ENCODE measurements at regions not wholly inside any gene's neighbourhood (a gene's known extent, or its start where the extent isn't known, plus 50 kb on each side); places are given as distances from the start of the nearest gene placed in this dataset.

- Histone ChIP-seq H3K9ac (ENCODE audit: low read depth, low read length) (no peak overlapping the region), H2AK5ac (ENCODE audit: low read depth, low read length) (no peak overlapping the region), H2BK15ac (ENCODE audit: low read depth, low read length) (no peak overlapping the region), H3K9me1 (ENCODE audit: insufficient read depth, low read length) (no peaks in the 10 kb centered on the region), H2BK20ac (ENCODE audit: low read depth, low read length) (no peak overlapping the region), H3K79me1 (ENCODE audit: low read depth in 1 of 2, low read length in 2 of 2) (no peaks in the 10 kb centered on the region), H4K8ac (ENCODE audit: low read depth in 2 of 2, low read length in 2 of 2) (no peak overlapping the region), H4K20me1 (ENCODE audit: insufficient read depth, low read length) (no peaks in the 10 kb centered on the region), H2BK5ac (ENCODE audit: low read depth, low read length, poor library complexity, severe bottlenecking) (no peak overlapping the region), H3K18ac (ENCODE audit: low read depth, low read length) (no peak overlapping the region), H3K27ac (ENCODE audit: insufficient read depth, low read length) (no peak overlapping the region), H3K9me3 (ENCODE audit: control insufficient read depth, insufficient read depth, low read length) (no peaks in the 10 kb centered on the region; the same call in 1 of the 2 replicates), H4K91ac (ENCODE audit: insufficient read depth, low read depth, low read length) (no peak overlapping the region), H2BK120ac (ENCODE audit: low read depth, low read length) (no peak overlapping the region), H3K4me1 (ENCODE audit: control insufficient read depth, insufficient read depth, low read length) (no peaks in the 10 kb centered on the region), H3K36me3 (ENCODE audit: control insufficient read depth, insufficient read depth, low read length) (no peaks in the 10 kb centered on the region), H3K23ac (ENCODE audit: low read depth, low read length) (no peak overlapping the region), H2AK9ac (replicated peaks; ENCODE audit: low read depth, low read length, poor library complexity) (no peak overlapping the region), H3K4me2 (ENCODE audit: low read depth, low read length) (no peak overlapping the region), H3K4me3 (ENCODE audit: insufficient read depth, low read depth, low read length) (no peak overlapping the region), H3K14ac (replicated peaks; ENCODE audit: low read depth, low read length) (no peak overlapping the region), H2AFZ (replicated peaks; ENCODE audit: low read length, poor library complexity) (no peak overlapping the region), H3K56ac (ENCODE audit: extremely low read depth, insufficient read depth, low read length) (no peak overlapping the region), H3K27me3 (ENCODE audit: control insufficient read depth, insufficient read depth, low read length) (no peaks in the 10 kb centered on the region), H4K5ac (ENCODE audit: low read depth, low read length) (no peak overlapping the region), H3K4ac (ENCODE audit: low read depth, low read length) (no peak overlapping the region)
- dilution Hi-C loops (cut with HindIII; ENCODE audit: low sequenced_read_pairs, unreplicated experiment) (no loop called here), in situ Hi-C loops (cut with MboI; ENCODE audit: low sequenced_read_pairs) (no loop called here), intact Hi-C loops (cut with micrococcal nuclease) (no loop called here)
- ChIA-PET CTCF (no interaction called here), POLR2A (ENCODE audit: unreplicated experiment) (no interaction called here)
- no TSS peak for BruUV-seq (replicated peaks)
- ATAC-seq (ENCODE audit: low read depth) (no peak), DNase-seq (no peak)
- no peak for TF ChIP-seq SMC3 (IDR thresholded peaks at IDR 0.05; ENCODE audit: low read depth, low read length)
- no peak for TF ChIP-seq POLR2A (IDR thresholded peaks at IDR 0.05; ENCODE audit: low read depth, low read length)
- TF ChIP-seq BHLHE40 (IDR thresholded peaks at IDR 0.05; ENCODE audit: low read depth, low read length) = no peak
- TF ChIP-seq ELK1 (IDR thresholded peaks at IDR 0.05; ENCODE audit: borderline replicate concordance, low read depth, low read length) = no peak
- no peak for TF ChIP-seq MAZ (IDR thresholded peaks at IDR 0.05; ENCODE audit: borderline replicate concordance, low read depth, low read length)
- TF ChIP-seq NFE2L2 (IDR thresholded peaks at IDR 0.05; ENCODE audit: low read depth, low read length) = no peak
- no peak for TF ChIP-seq MAFK (IDR thresholded peaks at IDR 0.05; ENCODE audit: low read depth, low read length)
- TF ChIP-seq CTCF (conservative IDR thresholded peaks at IDR 0.05; ENCODE audit: low read depth, low read length) = no peak
- no peak for TF ChIP-seq USF2 (IDR thresholded peaks at IDR 0.05; ENCODE audit: low read depth, low read length)
These were observed 1018.2 kb upstream of the KCND2 start for GRCh38 chr7:119254742-119255141.

Measured in IMR-90 (cell line).